Duodenal mucosa (tissue), 2 donors: ENCODE measurements at regions not wholly inside any gene's neighbourhood (a gene's known extent, or its start where the extent isn't known, plus 50 kb on each side); places are given as distances from the start of the nearest gene placed in this dataset.
"Not testable (repeated sequence)": the region's sequence is repeated elsewhere in the genome, so short reads cannot be mapped to it uniquely, and the experiment has no call there.

Experiments used
- H3K27ac ChIP-seq: one replicate; pipeline ENCODE4 v1.7.0; 2013; ENCODE audit warnings: low read depth, low read length
- H3K27me3 ChIP-seq, 2 donors: one replicate each; pipeline ENCODE4 v1.7.0; 2013; ENCODE audit warnings: low read length in 2 of 2, control low read depth in 1 of 2; ENCODE audit not compliant: insufficient read depth in 2 of 2, control insufficient read depth in 1 of 2
- H3K36me3 ChIP-seq, 2 donors: one replicate each; pipeline ENCODE4 v1.7.0; 2013; ENCODE audit warnings: low read length in 2 of 2, control low read depth in 1 of 2; ENCODE audit not compliant: insufficient read depth in 2 of 2, control insufficient read depth in 1 of 2
- H3K4me1 ChIP-seq, 2 donors: one replicate each; pipeline ENCODE4 v1.7.0; 2013; ENCODE audit warnings: low read length in 2 of 2, control low read depth in 1 of 2; ENCODE audit not compliant: insufficient read depth in 2 of 2, control insufficient read depth in 1 of 2
- H3K4me3 ChIP-seq, 2 donors: one replicate each; pipeline ENCODE4 v1.7.0; 2013; ENCODE audit warnings: low read length in 2 of 2, low read depth in 1 of 2
- H3K9ac ChIP-seq, 2 donors: one replicate each; pipeline ENCODE4 v1.7.0; 2013; ENCODE audit warnings: low read length in 2 of 2, low read depth in 1 of 2
- H3K9me3 ChIP-seq, 2 donors: one replicate each; pipeline ENCODE4 v1.7.0; 2013; ENCODE audit warnings: low read length in 2 of 2, control low read depth in 1 of 2; ENCODE audit not compliant: control insufficient read depth in 1 of 2

GRCh38 chr2:14454202-14454601, 178.3 kb upstream of the LRATD1 start:
- no peaks in the 10 kb centered on the region for H3K36me3 ChIP-seq
- H3K9ac ChIP-seq: no peak overlapping the region
- H3K27me3 ChIP-seq: no peaks in the 10 kb centered on the region
- H3K4me3 ChIP-seq: no peak overlapping the region
- H3K27ac ChIP-seq: no peak overlapping the region
- H3K9me3 ChIP-seq: peaks cover 0 to 4% of the 10 kb centered on the region in 2 donors
- no peaks in the 10 kb centered on the region for H3K4me1 ChIP-seq

DNA sequence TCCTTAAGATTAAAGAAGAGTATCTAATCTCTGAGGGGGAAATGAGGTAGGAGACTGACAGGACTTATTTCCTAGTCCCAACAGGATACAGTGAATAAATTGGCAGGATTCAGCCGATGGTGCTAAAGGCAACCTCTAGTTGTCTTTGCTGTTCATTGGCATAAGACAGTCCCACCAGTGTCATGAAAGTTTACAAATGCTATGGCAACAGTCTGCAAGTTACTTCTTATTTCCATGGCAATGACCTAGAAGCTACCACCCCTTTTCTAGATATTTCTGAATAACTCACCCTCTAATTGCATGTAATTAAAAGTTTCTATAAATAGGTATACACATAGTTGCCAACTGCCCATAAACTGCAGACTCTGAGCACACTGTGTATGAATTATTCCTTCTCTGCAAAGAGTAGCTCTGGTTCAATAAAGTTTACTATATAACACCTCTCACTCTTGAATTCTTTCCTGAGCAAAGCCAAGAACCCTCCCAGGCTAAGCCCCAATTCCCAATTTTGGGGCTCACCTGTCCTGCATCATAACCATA, 172.7 kb upstream of the LRATD1 start:
- no peak overlapping the region for H3K4me3 ChIP-seq
- H3K9ac ChIP-seq: no peak overlapping the region
- H3K36me3 ChIP-seq: no peaks in the 10 kb centered on the region
- H3K27ac ChIP-seq: no peak overlapping the region
- peaks cover 0 to under 1% of the 10 kb centered on the region in 2 donors for H3K9me3 ChIP-seq
- H3K4me1 ChIP-seq: no peaks in the 10 kb centered on the region
- no peaks in the 10 kb centered on the region for H3K27me3 ChIP-seq

GRCh38 chr2:14475994-14476393, 156.5 kb upstream of the LRATD1 start:
- H3K9ac ChIP-seq: no peak overlapping the region
- no peak overlapping the region for H3K4me3 ChIP-seq
- no peak overlapping the region for H3K27ac ChIP-seq
- no peaks in the 10 kb centered on the region for H3K9me3 ChIP-seq
- H3K36me3 ChIP-seq: no peaks in the 10 kb centered on the region
- H3K27me3 ChIP-seq: no peaks in the 10 kb centered on the region
- peaks cover 0 to 4% of the 10 kb centered on the region in 2 donors for H3K4me1 ChIP-seq

GRCh38 chr2:14479486-14479885, 153.0 kb upstream of the LRATD1 start:
- no peaks in the 10 kb centered on the region for H3K36me3 ChIP-seq
- no peaks in the 10 kb centered on the region for H3K27me3 ChIP-seq
- H3K27ac ChIP-seq: no peak overlapping the region
- no peaks in the 10 kb centered on the region for H3K9me3 ChIP-seq
- H3K9ac ChIP-seq: no peak overlapping the region
- peaks cover 0 to 6% of the 10 kb centered on the region in 2 donors for H3K4me1 ChIP-seq
- H3K4me3 ChIP-seq: no peak overlapping the region

- Histone ChIP-seq H3K4me3 (no peak overlapping the region), H3K36me3 (no peaks in the 10 kb centered on the region), H3K27ac (no peak overlapping the region), H3K9me3 (no peaks in the 10 kb centered on the region), H3K9ac (no peak overlapping the region), H3K27me3 (no peaks in the 10 kb centered on the region), H3K4me1 (peaks cover 0 to 6% of the 10 kb centered on the region in 2 donors)
Measured at GRCh38 chr2:14480120-14480519, 152.4 kb upstream of the LRATD1 start.

GRCh38 chr2:14480906-14481305, 151.6 kb upstream of the LRATD1 start:
- Histone ChIP-seq H3K9me3 (no peaks in the 10 kb centered on the region), H3K9ac (no peak overlapping the region), H3K27ac (no peak overlapping the region), H3K36me3 (no peaks in the 10 kb centered on the region), H3K27me3 (no peaks in the 10 kb centered on the region), H3K4me1 (peaks cover 0 to 6% of the 10 kb centered on the region in 2 donors), H3K4me3 (no peak overlapping the region)

DNA sequence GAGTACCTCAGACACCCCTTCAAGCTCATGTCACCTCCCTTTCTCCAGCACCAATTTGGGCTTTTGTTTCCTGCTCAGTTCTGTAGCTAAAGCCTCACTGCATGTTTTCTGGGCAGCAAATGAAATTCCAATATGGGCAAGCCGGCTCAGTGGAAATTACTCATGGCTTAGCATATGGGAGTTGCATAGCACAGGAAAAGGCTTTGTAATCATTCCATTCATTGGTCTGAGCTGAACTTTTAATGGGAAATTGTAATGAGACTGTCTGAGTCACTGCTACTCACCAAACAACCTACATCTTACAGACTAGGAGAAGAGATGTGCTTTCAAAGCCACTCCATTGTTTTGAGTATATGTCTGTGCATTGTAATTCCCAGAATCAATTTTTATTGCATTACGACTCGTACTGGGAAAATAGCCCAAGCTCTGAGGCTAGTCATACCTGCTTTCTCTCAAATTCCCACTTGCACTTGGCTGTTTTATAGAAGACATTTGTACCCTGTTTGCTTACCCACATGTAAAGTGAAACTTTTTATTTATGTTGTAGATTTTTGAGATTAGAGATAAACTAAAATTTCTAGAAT, 139.5 kb upstream of the LRATD1 start:
- Histone ChIP-seq H3K4me1 (peaks cover 6 to 15% of the 10 kb centered on the region in 2 donors), H3K36me3 (no peaks in the 10 kb centered on the region), H3K9ac (no peak overlapping the region), H3K9me3 (no peaks in the 10 kb centered on the region), H3K4me3 (no peak overlapping the region), H3K27me3 (no peaks in the 10 kb centered on the region), H3K27ac (no peak overlapping the region)

DNA sequence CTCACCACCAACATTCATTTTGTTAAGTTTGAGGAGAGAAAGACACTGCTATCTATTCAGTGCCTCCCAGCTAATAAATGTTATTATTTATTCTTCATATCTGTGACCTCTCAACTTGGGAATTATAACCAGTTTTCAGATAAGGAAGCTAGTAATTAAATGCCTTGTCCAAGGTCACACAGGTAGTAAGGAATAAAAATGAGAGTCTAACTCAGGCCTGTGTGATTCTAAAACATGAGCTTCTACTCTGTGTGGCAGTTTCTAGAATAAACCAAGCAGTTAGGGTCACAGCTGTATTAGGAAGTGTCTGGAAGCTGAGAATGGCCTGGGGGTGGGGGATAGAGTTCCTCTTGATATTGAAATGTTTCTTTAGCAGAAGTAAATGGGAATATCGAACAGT, 137.8 kb upstream of the LRATD1 start:
- Histone ChIP-seq H3K4me3 (peak overlapping the region in 1 of 2 donors; percentile 0), H3K9me3 (no peaks in the 10 kb centered on the region), H3K4me1 (peaks cover 6 to 15% of the 10 kb centered on the region in 2 donors), H3K27ac (no peak overlapping the region), H3K27me3 (no peaks in the 10 kb centered on the region), H3K9ac (no peak overlapping the region), H3K36me3 (no peaks in the 10 kb centered on the region)

DNA sequence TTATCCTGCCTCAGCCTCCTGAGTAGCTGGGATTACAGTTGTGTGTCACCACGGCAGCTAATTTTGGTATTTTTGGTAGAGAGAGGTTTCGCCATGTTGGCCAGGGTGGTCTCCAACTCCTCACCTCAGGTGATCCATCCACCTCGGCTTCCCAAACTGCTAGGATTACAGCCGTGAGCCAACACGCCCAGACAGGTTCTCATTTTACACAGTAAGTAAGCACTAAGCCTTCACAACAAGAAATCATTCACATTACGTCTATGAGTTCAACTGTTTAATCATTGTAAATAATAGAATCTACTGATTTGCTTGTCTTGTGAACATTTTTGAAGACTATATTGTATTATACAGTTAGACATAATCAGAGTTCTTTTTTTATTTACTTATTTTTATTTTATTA, 131.5 kb upstream of the LRATD1 start:
- Histone ChIP-seq H3K36me3 (no peaks in the 10 kb centered on the region), H3K9me3 (no peaks in the 10 kb centered on the region), H3K4me1 (no peaks in the 10 kb centered on the region), H3K27ac (no peak overlapping the region), H3K9ac (no peak overlapping the region), H3K27me3 (no peaks in the 10 kb centered on the region), H3K4me3 (no peak overlapping the region)

DNA sequence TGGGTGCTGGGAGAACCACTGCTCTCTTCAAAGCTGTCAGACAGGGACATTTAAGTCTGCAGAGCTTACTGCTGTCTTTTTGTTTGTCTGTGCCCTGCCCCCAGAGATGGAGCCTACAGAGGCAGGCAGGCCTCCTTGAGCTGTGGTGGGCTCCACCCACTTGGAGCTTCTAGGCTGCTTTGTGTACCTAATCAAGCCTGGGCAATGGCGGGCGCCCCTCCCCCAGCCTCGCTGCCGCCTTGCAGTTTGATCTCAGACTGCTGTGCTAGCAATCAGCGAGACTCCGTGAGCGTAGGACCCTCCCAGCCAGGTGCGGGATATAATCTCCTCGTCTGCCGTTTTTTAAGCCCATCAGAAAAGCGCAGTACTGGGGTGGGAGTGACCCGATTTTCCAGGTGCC, 125.6 kb upstream of the LRATD1 start:
- not testable (repeated sequence) for H3K36me3 ChIP-seq, H3K4me3 ChIP-seq, H3K27me3 ChIP-seq, H3K9me3 ChIP-seq, H3K27ac ChIP-seq, H3K9ac ChIP-seq, H3K4me1 ChIP-seq
